ENCODE measurements at regions not wholly inside any gene's neighbourhood (a gene's known extent, or its start where the extent isn't known, plus 50 kb on each side); places are given as distances from the start of the nearest gene placed in this dataset.
"Not testable (repeated sequence)": the region's sequence is repeated elsewhere in the genome, so short reads cannot be mapped to it uniquely, and the experiment has no call there.

DNA sequence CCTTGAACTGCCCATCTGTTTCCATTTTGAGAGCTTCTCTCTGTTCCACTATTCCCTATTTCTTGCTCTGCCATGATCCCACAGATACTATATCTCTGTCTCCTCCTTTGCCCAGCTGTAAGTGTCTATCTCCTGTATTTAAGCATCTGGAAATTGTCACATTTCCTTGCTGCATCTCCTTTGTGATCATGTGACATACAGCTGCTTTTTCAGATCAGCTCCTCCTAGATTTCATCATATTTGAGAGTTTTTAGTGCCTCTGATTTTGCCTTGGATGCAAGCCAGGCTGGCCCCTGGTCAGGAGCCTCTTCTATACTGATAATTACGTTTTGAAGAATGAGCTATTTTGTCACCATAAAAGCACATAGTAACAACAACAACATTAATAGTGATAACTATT, 131.7 kb upstream of the TNP1 start:
- DNase-seq (ENCODE audit: low spot score) = no peak

DNA sequence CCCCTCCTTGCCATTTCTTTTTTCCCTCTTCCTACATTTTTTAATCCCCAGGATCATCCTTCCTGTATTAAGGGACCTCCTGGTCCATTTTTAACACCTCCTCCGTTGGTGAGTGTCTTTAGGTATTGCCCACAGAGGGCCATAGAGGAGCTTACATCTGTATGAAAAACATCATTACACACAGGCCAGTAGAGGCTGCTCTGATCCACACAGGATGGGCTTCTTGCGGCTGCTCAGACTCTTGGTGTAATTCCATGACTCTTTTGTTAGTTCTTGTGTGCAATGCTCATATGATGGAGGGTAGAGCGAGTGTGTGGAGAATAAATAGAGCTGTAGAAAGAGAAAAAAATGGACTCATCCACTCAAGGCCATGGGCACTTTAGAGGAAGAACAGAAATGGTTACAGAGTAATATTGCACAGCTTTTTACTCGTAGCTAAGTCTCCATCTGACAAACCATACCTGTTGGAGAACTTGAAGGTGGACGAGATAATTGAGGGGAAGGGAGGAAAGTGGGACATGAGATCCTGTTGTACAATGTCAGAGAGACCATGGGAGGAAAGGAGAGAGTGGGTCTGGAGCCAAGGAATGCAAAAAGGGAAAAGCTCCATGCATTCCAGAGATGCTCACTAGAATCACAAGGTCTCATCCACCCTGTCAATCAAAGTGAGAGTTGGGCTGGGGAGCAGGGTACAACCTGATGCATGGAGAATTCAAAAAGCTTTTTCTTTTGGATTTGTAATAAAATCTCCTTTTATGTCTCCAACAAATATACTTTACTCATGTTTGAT, 129.7 kb upstream of the TNP1 start:
- DNase-seq (ENCODE audit: low spot score) = no peak

DNA sequence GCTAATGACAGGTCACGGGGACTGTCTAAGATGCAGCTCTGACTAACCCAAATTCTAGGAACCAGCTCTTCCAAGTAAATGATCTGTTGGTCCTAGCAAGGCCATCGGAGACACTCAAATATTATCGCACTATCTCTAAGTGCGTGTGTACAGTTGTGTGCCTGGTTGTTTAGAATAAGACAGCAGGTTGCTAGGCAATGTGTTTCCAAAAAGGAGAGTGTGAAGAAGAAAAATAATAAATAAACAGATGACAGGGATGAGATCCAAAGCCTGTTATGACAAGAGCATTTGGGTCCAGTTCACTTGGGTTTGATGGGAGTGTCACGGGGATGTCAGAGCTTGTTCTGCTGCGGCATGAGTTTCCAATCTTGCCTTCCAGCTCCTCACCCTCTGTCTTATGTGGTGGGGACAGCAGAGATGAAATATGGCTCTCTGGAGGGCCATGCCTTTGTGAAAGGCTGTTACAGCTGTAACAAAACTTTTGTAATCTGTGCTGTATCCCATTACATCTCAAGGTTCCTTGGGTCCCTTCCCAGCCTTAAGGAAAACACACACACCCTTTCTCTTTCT, 127.5 kb upstream of the TNP1 start:
- no peak for DNase-seq (ENCODE audit: low spot score)

DNA sequence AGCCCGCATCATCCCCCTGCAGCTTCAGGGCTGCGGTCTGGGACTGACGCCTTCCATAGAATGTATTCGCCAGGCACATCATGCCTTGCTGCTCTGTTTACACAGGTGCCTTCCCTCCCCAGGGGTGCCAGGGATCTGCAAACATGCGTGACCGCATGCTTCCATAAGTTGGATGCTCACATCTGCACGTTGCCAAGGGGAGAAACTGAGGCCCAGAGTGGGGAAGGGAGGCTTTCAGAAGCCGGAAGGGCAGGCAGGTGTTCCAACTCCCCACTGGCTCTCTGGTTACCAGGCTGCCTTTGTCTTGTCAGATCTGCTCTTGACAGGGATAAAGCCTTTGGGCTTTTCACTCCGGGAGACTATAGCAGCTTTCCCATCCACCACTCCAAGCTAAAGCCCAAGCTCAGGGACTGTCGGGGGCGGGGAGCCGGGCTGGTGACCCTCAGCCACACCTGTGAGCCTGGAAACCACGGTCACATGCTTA, 125.8 kb upstream of the TNP1 start:
- no peak for DNase-seq (ENCODE audit: low spot score)

DNA sequence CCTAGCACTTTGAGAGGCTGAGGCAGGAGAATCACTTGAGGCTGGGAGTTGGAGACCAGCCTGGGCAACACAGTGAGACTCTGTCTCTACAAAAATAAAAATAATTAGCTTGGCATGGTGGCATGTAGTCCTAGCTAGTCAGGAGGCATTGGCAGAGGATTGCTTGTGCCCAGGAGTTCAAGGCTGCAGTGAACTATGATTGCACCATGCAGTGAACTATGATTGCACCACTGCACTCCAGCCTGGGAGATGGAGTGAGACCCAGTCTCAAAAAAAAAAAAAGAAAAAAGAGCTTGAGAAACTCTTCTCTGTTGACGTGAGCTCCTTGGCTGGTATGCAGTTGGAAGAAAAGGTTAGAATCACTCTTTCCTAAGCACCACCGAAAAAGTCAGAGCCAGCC, 125.1 kb upstream of the TNP1 start:
- DNase-seq (ENCODE audit: low spot score) = no peak

DNA sequence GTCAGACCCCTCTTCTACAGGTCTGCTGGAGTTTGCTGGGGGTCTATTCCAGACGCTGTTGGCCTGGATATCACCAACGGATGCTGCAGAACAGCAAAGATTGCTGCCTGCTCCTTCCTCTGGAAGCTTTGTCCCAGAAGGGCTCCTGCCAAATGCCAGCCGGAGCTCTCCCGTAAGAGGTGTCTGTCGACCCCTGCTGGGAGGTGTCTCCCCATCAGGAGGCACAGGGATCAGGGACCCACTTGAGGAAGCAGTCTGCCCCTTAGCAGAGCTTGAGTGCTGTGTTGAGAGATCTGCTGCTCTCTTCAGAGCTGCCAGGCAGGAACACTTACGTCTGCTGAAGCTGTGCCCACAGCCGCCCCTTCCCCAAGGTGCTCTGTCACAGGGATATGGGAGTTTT, 122.1 kb upstream of the TNP1 start:
- not testable (repeated sequence) for DNase-seq (ENCODE audit: low spot score)

DNA sequence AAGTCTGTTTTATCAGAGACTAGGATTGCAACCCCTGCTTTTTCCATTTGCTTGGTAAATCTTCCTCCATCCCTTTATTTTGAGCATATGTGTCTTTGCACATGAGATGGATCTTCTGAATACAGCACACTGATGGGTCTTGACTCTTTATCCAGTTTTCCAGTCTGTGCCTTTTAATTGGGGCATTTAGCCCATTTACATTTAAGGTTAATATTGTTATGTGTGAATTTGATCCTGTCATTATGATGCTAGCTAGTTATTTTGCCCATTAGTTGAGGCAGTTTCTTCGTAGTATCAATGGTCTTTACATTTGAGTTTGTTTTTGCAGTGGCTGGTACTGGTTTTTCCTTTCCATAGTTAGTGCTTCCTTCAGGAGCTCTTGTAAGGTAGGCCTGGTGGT, 120.6 kb upstream of the TNP1 start:
- not testable (repeated sequence) for DNase-seq (ENCODE audit: low spot score)

DNA sequence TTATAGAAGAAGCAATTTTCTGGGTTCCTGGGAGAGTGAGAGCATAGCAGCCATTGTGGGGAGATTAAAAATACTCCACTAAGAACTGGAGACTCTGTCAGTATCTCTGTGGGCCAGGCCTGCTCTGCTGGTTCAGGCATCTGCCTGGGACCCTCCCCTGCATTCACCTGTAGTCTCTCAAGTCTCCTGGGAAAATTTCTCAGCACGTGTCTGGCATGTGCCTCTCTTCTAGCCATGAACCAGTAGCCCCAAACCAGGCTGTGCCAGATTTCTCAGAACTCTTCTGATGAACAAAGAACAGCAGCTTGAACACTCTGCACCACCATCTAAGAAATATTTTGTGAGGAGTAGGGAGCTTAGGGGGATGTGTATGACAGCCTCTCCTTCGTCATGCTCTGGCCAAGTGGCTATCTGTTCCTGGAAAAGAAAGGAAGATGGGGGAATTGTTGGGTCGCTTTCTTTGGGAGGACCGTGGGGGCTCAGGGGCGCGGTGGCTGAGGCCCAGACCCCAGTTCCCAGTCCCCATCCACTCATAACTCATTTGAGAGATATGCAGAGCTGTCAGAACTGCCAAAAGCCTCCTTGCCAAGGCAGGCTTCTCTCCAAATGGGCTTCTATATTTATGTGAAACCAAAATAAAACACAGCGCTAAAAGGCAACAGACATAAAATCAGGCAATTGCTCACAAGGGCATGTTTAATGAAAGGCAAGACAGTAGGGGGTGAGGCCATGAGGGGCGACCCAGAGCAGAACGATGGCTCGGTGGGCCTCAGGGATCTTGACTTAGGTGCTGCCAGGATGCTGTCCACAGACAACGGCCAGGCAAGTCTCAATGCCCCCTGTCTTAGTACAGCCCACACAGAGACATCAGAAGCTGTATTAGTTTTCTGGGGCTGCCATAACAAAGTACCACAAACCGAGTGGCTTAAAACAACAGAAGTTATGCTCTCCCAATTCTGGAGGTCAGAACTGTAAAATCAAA, 114.7 kb upstream of the TNP1 start:
- DNase-seq (ENCODE audit: low spot score) = no peak

DNA sequence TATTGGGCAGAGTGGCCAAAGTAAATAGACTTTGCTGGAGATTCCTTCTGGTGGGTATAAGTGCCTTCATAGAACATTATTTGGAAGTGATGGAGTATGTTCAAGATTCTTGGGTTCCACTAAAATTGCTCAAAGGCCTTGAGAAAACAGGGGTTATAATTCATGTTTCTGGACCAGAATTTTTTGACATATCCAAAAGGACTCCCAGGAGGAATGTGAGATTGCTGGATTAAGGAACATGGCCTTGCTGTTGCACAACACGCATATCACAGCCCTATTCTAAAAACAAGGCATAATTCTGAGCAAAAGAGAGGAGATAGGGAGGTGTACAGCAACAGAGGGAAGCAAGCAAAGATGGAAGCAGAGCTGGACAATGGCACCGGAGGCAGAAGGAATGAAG, 111.7 kb upstream of the TNP1 start:
- DNase-seq (ENCODE audit: low spot score) = no peak

DNA sequence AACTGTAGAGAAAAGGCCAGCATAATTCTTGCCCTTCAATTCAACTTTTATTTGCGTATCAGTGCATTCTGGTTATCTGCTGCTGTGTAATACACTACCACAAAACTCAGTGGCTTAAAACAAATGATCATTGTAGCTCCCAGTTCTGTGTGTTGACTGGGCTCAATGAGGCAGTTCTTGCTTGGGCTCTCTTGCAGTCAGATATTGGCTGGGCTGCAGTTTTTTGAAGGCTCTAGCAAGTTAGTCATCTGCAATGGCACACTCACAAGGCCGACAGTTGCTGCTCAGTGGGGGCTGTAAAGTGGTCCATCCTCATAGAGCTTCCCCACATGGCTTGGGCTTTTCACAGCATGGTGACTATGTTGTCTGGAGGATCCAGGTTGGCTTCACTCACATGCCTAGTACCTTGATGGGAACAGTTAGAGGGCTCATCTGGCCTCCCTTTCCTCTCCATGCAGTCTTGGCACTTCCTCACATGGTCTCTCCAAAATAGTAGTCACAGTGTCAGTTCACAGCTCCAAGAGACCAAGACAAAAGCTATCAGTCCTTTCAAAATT, 110.6 kb upstream of the TNP1 start:
- no peak for DNase-seq (ENCODE audit: low spot score)

DNA sequence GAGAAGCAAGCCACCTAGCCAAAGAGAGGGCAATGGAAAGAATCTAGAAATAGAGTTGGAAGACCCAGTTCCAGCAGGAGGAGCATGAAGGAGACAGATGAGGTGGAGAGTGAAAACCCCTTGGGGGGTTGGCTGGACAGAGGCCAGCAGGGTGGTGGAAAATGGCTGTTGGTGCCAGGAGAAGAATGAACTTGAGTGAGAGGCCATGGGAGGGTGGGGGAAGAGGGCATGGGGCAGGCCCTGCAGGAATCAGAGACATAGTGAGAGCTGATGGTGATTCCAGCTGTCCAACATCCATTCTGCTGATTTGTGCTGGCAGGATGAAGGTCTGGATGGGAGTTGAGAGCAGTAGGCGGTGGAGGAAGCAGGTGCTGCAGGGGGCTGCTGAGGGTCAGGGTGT, 108.0 kb upstream of the TNP1 start:
- no peak for DNase-seq (ENCODE audit: low spot score)

DNA sequence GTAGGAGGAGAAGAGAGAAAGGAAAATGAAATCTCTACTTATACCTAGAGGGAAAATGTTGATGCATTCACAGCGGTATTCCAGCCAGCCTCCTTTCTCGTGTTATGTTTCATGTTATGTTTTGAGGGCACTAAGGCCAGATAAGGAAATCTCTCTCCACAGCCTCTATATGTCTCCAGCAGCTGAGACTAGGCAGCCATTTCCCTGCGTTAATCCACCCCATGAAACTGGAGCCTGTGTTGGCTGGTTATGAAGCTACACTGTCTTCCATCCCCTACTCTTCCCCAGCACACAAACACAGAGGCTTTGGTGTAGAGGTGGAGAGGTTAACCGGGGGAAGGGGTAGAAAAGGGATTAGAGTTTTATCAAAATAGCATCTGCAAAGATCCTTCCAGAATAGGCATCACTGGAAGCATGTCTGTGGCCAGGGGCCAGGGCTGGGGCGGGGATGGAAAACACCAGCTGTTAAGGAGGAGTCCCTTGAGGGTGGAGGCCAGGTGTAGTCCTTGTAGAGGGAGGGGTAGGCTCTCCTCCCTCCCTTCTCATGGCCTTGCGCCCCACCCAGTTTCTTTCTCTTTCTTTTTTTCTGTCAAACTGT, 100.9 kb upstream of the TNP1 start:
- DNase-seq (ENCODE audit: low spot score) = no peak

DNA sequence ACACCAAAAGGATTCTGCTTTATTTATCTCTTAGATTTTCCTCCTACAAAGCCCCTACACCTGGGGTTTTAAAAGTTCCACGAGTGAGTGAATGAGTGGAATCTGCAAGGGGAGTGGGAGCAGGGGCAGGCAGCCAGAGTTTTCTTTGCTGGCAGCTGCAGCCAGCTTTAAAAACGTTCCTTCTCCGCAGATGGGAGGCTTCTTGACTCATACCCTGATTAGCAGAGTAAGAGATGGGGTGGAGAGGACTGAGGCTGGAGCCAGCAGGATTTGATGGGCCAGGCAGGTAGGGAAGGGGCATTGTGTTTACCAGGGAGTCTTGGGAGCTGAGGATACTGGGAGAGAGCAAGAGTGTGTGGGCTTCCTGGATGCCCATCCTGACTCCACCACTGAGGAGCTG, 99.6 kb upstream of the TNP1 start:
- no peak for DNase-seq (ENCODE audit: low spot score)

DNA sequence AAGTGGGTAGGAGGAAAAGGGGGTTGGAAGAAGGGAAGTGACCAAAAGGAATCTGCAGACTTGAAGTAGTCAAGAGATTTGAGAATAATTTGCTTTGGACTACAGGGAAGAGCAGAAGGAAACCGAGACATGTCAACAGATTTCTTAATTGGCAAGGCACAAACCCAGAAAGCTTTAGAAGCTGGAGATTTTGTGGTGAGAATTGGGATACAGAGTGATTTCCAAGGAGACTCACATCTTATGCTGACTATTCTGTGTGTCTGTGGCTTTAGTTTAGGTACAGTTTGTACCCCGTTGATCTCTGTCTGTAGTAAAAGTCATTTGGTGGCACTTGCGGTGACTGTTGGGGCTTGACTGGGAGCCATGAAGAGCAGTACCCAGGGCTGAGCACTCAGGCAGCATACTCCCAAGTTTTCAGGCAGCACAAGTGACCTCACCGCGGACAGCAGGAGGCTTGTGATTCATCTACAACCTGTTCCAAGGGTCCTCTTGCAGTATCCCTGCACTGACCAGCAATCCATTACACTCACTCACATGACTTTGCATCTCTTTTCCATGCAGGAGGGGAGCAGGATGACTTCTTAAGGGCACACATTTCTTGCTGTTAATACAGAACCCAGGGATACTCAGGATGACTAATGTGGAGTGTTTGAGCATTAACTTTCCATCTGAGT, 97.1 kb upstream of the TNP1 start:
- peak; percentile 24 for DNase-seq (ENCODE audit: low spot score)

DNA sequence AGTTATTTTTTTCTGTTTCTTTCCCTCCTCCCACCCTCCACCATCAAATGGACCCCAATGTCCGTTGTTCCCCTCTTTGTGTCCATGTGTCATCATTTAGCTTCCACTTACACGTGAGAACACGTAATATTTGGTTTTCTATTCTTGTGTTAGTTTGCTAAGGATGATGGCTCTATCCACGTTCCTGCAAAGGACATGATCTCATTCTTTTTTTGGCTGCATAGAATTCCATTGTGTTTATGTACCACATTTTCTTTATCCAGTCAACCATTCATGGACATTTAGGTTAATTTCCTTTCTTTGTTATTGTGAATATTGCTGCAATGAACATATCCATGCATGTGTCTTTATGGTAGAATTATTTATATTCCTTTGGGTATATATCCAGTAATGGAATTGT, 91.3 kb upstream of the TNP1 start:
- no peak for DNase-seq (ENCODE audit: low spot score)

DNA sequence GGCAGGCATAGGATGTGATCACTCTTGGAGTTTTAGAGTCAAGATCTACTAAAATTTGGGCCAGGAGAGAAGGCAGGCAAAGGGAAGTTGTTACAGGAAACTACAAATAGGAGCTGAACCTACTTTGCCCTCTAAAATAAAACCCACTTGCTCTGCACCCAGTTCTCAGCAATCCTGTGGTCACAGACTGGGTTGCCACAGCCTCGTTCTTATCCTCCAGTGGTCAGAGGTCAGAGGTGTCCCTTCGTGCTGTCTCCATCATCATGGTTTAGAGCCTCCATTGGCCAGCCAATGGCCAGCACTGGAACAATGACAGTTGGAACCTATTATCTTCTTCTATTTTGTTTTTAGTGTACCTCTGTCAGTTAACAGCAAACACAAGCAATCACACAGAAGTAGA, 90.7 kb upstream of the TNP1 start:
- no peak for DNase-seq (ENCODE audit: low spot score)

DNA sequence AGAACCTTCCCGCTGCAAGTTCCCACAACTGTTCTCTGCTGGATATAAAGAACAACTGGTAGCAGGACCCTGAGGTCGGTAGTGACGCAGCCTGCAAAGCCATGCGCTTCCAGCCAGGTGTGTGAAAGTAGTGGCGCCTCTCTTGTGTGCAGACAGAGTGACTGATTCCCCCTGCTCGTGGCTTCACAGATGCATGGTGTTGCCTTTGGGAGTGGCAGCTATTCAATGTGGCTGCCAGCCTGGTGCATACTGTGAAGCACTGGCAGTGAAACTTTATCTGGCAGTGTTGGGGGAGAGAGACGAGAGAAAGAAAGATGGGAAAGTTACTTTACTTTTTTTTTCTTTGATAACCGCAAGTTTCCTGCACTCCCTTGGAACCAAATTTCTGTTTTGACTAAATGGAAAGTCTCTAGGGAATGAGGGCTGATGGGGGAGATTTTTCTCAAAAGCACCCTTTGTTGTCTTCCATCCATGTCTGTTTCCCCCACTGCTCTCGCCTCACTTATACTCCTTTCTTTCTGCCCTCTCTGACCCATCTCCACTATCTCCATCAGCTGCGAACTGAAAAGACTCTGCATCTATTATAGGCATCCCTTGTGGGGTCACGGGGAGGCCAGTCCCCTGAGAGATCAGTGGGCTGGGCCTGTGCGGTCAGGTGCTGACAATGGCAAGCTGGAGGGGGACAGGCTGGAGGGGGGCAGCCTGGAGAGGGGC, 90.0 kb upstream of the TNP1 start:
- no peak for DNase-seq (ENCODE audit: low spot score)

DNA sequence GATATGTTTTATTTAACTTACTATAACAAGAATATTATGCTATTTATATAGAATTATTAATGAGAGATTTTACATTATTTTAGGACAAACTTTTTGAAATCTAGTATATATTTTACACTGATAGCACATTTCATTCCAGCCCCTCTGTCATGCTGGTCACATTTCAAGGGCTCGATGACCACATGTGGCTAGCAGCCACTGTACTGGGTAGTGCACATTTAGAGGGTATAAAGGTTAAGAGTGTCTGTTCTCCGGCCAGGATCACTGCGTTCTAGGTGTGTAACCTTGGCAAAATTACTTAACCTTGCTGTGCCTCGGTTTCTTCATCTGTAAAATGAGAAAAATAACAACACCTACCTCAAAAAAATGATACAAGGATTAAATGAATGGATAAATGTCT, 87.2 kb upstream of the TNP1 start:
- DNase-seq (ENCODE audit: low spot score) = no peak

DNA sequence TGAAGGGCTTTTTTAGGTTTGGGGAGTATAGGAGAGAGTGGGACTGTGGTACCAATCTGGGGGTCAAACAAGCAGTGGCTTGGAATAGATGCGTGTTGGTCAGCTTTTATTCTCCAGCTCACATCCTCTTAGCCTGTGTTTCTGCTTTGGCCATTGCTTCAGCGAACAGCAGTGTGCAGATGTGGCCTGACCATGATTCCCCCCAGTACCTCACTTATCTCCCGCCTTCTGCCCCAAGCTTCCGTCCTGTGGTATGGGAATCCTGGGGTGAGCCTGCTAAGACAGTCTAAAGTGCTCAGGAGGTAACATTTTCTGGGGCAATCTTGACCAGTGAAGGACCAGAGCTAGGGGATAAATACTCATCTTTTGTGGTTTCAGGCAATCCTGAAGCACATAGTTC, 84.9 kb upstream of the TNP1 start:
- no peak for DNase-seq (ENCODE audit: low spot score)

DNA sequence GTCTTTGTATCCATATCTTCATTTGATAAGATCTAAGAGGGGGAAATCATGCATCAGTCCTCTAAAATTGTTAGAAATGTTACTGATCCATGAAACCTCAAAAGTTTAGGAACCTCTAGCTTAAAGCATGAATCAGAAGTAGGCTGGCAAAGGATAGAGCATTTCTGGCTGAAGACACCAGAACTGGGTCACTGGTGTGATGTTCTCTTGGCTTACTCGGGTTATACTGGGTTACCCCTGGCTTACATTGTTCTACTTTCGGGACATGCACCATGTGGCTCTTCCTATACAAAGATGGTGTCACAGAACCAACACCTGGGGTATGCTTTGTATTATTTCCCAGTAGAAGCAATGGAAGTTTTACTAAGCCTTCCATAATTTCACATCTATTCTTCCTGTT, 83.2 kb upstream of the TNP1 start:
- no peak for DNase-seq (ENCODE audit: low spot score)

DNA sequence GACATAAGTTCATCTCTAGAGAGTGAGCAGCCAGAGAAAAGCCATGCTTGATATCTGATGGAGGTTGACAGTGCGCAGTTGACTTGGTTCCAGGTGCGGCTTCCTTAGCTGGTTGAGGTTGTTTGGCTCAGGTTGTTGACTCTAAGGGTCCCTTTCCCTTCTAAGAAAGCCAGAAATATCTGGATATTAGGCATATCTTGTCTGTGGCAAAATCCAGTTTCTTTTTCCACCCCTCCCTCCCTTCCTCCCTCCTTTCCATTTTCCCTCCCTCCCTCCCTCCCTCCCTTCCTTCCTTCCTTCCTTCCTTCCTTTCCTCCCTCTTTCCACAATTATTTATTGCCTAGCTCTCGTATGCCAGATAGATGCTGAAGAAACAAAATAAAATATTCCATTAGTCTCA, 82.6 kb upstream of the TNP1 start:
- DNase-seq (ENCODE audit: low spot score) = no peak

All from AG08396 (cell line).